B cell (primary cell): ENCODE measurements at regions not wholly inside any gene's neighbourhood (a gene's known extent, or its start where the extent isn't known, plus 50 kb on each side); places are given as distances from the start of the nearest gene placed in this dataset.

Source experiments
- CTCF ChIP-seq: fragments of 200-600 bp; IDR thresholded peaks from one replicate; pipeline ENCODE4 v1.8.0; 2022; ENCODE audit warnings: antibody characterized with exemption, mild to moderate bottlenecking
- EZH2 ChIP-seq: IDR thresholded peaks from 2 replicates; pipeline ENCODE4 v1.6.1; 2012; ENCODE audit warnings: borderline replicate concordance, low read depth, mild to moderate bottlenecking, moderate library complexity, low read length; ENCODE audit not compliant: insufficient read depth, poor library complexity, severe bottlenecking

GRCh38 chr18:75530566-75531211 lies 103.2 kb upstream of the SMIM21 start:
- TF ChIP-seq CTCF (no peak), EZH2 (no peak)
